Fibroblast of villous mesenchyme (primary cell): ENCODE measurements at regions not wholly inside any gene's neighbourhood (a gene's known extent, or its start where the extent isn't known, plus 50 kb on each side); places are given as distances from the start of the nearest gene placed in this dataset.

ENCODE experiments used
- DNase-seq: peaks from one replicate; pipeline ENCODE4 v3.0.0-alpha.2; 2010; ENCODE audit warnings: low read depth
- H3K4me3 ChIP-seq: 2 replicates; pipeline ENCODE4 v1.5.1; 2011; ENCODE audit warnings: low read depth, mild to moderate bottlenecking, low read length
- TF ChIP-seq, protein P1 (sequence below): IDR thresholded peaks from 2 replicates; pipeline ENCODE4 v1.5.1; 2012; ENCODE audit warnings: low read depth, mild to moderate bottlenecking, low read length; ENCODE audit not compliant: insufficient read depth

DNA sequence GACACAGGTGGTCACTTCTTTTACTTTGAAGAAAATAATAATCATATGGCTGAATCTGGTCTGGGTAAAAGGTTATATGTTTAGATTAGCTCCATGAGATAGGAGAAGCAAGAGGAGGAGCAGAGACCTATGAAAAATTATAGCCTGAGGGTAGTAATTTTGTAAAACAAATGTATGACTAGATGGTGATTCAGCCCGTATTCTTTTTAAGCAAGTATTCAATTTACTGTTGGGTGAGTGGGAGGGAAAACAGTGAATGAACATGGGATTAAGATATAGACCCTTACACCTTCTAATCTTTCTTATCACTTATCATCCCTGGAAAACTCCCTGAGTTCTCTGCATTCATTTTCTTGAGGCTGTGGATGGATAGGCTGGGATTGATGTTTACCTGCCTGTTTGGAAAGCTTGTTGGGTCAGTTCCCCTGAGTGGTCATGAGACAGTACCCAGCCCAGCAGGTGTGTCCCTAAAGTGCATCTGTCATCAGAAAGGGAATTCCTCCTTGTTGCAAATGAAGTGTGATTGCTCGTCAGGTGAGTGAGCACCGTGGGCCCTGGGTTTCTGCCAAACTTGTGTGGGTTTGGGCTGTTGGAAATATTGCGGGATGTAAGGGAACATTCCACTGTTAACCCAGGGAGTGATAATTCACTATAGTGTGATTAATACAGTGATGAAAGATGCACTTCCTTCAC is 101.2 kb upstream of the GDNF start:
- TF ChIP-seq, protein P1, sequence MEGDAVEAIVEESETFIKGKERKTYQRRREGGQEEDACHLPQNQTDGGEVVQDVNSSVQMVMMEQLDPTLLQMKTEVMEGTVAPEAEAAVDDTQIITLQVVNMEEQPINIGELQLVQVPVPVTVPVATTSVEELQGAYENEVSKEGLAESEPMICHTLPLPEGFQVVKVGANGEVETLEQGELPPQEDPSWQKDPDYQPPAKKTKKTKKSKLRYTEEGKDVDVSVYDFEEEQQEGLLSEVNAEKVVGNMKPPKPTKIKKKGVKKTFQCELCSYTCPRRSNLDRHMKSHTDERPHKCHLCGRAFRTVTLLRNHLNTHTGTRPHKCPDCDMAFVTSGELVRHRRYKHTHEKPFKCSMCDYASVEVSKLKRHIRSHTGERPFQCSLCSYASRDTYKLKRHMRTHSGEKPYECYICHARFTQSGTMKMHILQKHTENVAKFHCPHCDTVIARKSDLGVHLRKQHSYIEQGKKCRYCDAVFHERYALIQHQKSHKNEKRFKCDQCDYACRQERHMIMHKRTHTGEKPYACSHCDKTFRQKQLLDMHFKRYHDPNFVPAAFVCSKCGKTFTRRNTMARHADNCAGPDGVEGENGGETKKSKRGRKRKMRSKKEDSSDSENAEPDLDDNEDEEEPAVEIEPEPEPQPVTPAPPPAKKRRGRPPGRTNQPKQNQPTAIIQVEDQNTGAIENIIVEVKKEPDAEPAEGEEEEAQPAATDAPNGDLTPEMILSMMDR: no peak
- no peak for DNase-seq
- H3K4me3 ChIP-seq: no peak overlapping the region

DNA sequence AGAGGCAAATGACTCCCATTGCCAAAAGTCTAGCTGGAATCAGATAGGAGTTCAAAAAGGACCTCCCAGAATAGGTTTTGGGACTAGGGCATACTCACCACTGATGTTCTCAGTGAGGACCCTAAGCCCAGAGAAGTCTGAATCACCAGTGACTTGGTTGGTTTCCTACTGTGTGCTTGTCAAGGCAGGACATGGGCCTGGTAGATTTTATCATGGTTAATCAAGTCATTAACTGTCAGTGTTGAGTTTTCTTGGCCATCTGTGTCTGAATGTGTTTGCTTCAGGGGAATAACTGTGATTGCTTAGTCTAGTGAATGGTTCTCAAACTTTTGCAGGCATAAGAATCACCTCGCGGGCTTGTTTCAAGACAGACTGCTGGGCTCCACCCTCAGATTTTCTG is 99.0 kb upstream of the GDNF start:
- TF ChIP-seq, protein P1: no peak
- no peak for DNase-seq
- no peak overlapping the region for H3K4me3 ChIP-seq

DNA sequence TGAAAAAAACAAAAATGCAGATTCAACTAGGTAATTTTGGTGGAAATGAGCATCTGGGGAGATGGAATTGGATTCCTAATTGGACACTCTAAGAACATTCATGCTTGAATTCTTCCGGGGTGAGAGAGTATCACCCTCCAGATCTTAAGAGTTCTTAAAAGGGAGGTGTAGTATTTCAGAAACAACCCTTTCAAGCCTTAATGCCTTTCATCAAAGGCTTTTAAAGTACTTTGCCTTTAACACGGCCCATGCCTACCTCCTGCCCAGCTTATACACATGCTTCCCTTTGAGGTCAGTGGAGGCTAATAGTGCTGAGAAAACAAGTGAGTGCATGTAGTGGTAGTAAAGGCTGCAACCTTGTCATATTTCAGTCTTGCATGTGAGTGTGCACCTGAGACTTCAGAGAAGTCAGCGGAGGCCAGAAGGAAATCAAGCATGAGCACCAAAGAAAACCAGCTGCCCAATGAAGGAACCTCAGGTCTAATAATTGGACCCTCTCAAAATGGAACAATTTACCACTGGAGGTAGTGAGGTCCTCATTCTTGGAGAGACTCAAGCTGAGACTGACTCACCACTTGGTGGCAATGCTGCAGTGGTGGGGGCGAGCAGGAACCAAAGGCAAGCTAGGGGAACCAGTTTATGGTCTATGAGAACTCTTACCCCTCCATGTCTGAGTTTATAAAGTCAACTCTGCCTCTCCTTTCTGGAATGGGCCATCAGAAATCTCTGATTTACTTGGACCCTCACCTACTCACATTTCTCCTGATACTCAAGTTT is 98.4 kb upstream of the GDNF start:
- TF ChIP-seq, protein P1: no peak
- no peak overlapping the region for H3K4me3 ChIP-seq
- no peak for DNase-seq

DNA sequence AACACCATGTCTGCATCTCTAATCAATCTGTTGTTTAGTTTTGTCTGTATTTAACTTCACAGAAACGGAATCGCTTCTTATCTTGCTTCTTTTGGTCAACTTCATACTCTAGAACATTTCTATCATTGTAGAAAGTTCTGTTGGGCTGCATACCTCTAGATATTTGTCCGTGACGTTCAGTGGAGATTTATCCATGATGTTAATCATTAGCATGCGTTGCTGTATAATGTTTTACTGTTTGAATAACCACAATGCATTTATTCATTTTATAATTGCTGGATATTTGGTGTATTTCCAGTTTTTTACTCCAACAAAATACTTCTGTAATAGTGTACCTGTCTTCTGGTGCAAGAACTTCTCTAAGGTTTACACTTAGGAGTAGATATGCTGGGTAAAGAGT is 96.2 kb upstream of the GDNF start:
- DNase-seq: no peak
- H3K4me3 ChIP-seq: no peak overlapping the region
- TF ChIP-seq, protein P1: no peak

DNA sequence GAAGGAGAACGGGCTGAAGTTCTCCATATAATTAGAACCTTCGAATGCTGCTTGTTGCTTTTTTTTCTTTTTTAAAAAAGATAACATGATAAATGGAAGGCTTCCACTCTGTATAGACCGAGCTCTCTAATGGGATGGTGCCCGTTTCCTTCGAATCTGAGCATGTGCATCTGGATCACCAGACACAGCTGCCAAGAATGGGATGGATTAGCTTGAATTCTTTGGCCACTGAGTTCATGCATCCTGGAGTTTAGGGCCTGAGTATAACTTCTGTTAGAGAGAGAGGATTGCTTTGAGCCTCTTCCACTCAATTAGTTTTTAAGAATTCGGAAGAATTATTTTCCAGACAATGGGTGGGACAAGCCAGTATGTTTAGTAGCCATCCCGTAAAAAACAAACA is 93.7 kb upstream of the GDNF start:
- TF ChIP-seq, protein P1: no peak
- H3K4me3 ChIP-seq: no peak overlapping the region
- DNase-seq: no peak

DNA sequence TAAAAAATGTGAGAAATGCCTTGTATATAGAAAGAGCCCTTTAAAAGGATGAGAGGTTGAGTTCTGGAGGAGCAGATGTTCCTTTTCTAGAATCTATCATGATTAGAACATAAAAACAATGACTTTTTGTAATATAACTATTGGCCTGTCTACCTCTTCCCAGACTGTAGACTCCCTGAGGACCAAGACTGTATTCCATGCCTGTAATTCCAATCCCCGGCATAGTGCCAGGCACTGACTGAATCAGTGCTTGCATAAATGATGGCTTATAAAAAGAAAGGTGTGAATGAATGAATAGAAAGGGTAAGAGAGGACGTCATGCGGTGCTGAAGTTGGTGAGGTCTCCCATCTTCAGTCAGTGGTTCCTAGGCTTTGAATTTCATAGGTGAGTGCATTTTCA is 92.6 kb upstream of the GDNF start:
- H3K4me3 ChIP-seq: no peak overlapping the region
- no peak for DNase-seq
- TF ChIP-seq, protein P1: no peak
